ENCODE measurements at regions not wholly inside any gene's neighbourhood (a gene's known extent, or its start where the extent isn't known, plus 50 kb on each side); places are given as distances from the start of the nearest gene placed in this dataset.

GRCh38 chr7:46444256-46444655 lies 523.2 kb upstream of the IGFBP3 start:
- Histone ChIP-seq H3K4me1 (ENCODE audit: insufficient read depth, low read length) (no peaks in the 10 kb centered on the region), H2AFZ (ENCODE audit: low read length) (no peak overlapping the region), H3K36me3 (ENCODE audit: insufficient read depth, low read length) (no peaks in the 10 kb centered on the region), H3K9me3 (ENCODE audit: low read depth, low read length) (no peaks in the 10 kb centered on the region), H3K4me2 (ENCODE audit: insufficient read depth, low read length) (no peak overlapping the region), H4K20me1 (ENCODE audit: insufficient read depth, low read length) (no peaks in the 10 kb centered on the region), H3K4me3 (ENCODE audit: insufficient read depth, low read length) (no peak overlapping the region), H3K27me3 (ENCODE audit: insufficient read depth, low read length) (no peaks in the 10 kb centered on the region), H3K79me2 (ENCODE audit: insufficient read depth, low read length) (no peaks in the 10 kb centered on the region), H3K27ac (ENCODE audit: low read depth, low read length) (no peak overlapping the region)
- TF ChIP-seq CTCF (IDR thresholded peaks at IDR 0.05; ENCODE audit: extremely low read depth, low read depth, low read length) = no peak
- DNase-seq (ENCODE audit: insufficient read length, low spot score, missing footprints) = no peak

DNA sequence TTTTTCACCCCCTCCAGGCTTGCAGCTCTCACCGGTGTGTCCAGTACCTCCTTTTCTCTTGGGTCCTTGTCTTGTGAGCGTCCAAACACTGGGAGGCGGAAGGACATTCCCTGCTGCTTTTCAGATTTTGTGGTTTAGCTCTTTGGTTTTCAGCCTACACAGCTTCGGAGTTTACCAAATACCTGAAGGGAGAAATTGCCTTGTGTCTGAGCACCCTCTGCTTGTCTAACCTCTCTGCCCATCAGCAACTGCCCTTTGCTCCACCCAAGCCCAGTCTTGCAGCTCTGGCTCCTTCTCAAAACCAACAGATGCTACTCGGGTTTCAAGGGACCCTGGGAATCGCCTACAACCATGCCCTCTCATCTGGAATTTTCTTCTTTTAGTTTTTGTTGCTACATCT lies 519.1 kb upstream of the IGFBP3 start:
- H3K36me3 ChIP-seq (ENCODE audit: insufficient read depth, low read length) = no peaks in the 10 kb centered on the region
- H3K9me3 ChIP-seq (ENCODE audit: low read depth, low read length) = no peaks in the 10 kb centered on the region
- H4K20me1 ChIP-seq (ENCODE audit: insufficient read depth, low read length) = no peaks in the 10 kb centered on the region
- H3K79me2 ChIP-seq (ENCODE audit: insufficient read depth, low read length) = no peaks in the 10 kb centered on the region
- no peak overlapping the region for H3K4me3 ChIP-seq (ENCODE audit: insufficient read depth, low read length)
- H2AFZ ChIP-seq (ENCODE audit: low read length) = peak overlapping the region; percentile 55
- no peak for DNase-seq (ENCODE audit: insufficient read length, low spot score, missing footprints)
- H3K27me3 ChIP-seq (ENCODE audit: insufficient read depth, low read length) = no peaks in the 10 kb centered on the region
- H3K4me2 ChIP-seq (ENCODE audit: insufficient read depth, low read length) = no peak overlapping the region
- TF ChIP-seq CTCF (IDR thresholded peaks at IDR 0.05; ENCODE audit: extremely low read depth, low read depth, low read length) = no peak
- H3K27ac ChIP-seq (ENCODE audit: low read depth, low read length) = no peak overlapping the region
- H3K4me1 ChIP-seq (ENCODE audit: insufficient read depth, low read length) = no peaks in the 10 kb centered on the region

GRCh38 chr7:46432708-46433107 lies 511.6 kb upstream of the IGFBP3 start:
- Histone ChIP-seq H2AFZ (ENCODE audit: low read length) (peak overlapping the region; percentile 36), H3K4me3 (ENCODE audit: insufficient read depth, low read length) (no peak overlapping the region), H3K4me2 (ENCODE audit: insufficient read depth, low read length) (no peak overlapping the region), H3K27me3 (ENCODE audit: insufficient read depth, low read length) (no peaks in the 10 kb centered on the region), H3K36me3 (ENCODE audit: insufficient read depth, low read length) (no peaks in the 10 kb centered on the region), H3K27ac (ENCODE audit: low read depth, low read length) (no peak overlapping the region), H3K4me1 (ENCODE audit: insufficient read depth, low read length) (no peaks in the 10 kb centered on the region), H3K79me2 (ENCODE audit: insufficient read depth, low read length) (no peaks in the 10 kb centered on the region), H3K9me3 (ENCODE audit: low read depth, low read length) (no peaks in the 10 kb centered on the region), H4K20me1 (ENCODE audit: insufficient read depth, low read length) (no peaks in the 10 kb centered on the region)
- TF ChIP-seq CTCF (IDR thresholded peaks at IDR 0.05; ENCODE audit: extremely low read depth, low read depth, low read length) = no peak
- DNase-seq (ENCODE audit: insufficient read length, low spot score, missing footprints) = no peak

DNA sequence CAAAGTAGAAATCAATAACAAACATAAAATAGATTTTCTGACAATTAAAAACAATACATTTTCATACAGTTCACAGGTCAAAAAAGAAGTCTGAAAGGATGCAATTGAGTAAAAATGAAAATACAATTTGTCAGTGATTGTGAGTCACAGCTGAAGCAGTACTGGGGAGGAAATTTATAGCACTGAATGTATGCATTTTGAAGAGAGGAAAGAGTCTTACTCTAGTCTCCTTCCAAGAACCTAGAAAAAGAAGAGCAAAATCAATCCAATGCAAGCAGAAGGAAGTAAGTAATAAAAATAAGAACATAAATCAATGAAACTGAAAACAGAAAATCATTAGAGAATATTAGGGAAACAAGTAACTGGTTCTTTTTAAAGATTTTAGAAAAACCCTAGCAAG lies 507.2 kb upstream of the IGFBP3 start:
- no peak overlapping the region for H2AFZ ChIP-seq (ENCODE audit: low read length)

More for the DNA sequence above, 507.2 kb upstream of the IGFBP3 start:
- Histone ChIP-seq H4K20me1 (ENCODE audit: insufficient read depth, low read length) (no peaks in the 10 kb centered on the region), H3K27ac (ENCODE audit: low read depth, low read length) (no peak overlapping the region), H3K79me2 (ENCODE audit: insufficient read depth, low read length) (no peaks in the 10 kb centered on the region), H3K4me3 (ENCODE audit: insufficient read depth, low read length) (no peak overlapping the region), H3K27me3 (ENCODE audit: insufficient read depth, low read length) (no peaks in the 10 kb centered on the region), H3K9me3 (ENCODE audit: low read depth, low read length) (no peaks in the 10 kb centered on the region), H3K36me3 (ENCODE audit: insufficient read depth, low read length) (no peaks in the 10 kb centered on the region), H3K4me2 (ENCODE audit: insufficient read depth, low read length) (no peak overlapping the region), H3K4me1 (ENCODE audit: insufficient read depth, low read length) (no peaks in the 10 kb centered on the region)
- DNase-seq (ENCODE audit: insufficient read length, low spot score, missing footprints) = no peak
- TF ChIP-seq CTCF (IDR thresholded peaks at IDR 0.05; ENCODE audit: extremely low read depth, low read depth, low read length) = no peak

Measured in osteoblast (primary cell).